Osteocyte (in vitro differentiated cells): ENCODE measurements at regions not wholly inside any gene's neighbourhood (a gene's known extent, or its start where the extent isn't known, plus 50 kb on each side); places are given as distances from the start of the nearest gene placed in this dataset.

Experiments
- DNase-seq: peaks from one replicate; pipeline ENCODE4 v3.0.0; 2021; ENCODE audit warnings: mixed read lengths; ENCODE audit not compliant: unreplicated experiment; ENCODE audit errors: extremely low spot score
- H3K27ac Mint-ChIP-seq: one replicate; pipeline ENCODE4 v1.8.0; 2021; ENCODE audit warnings: mild to moderate bottlenecking, mixed read lengths; ENCODE audit not compliant: unreplicated experiment
- H3K27me3 Mint-ChIP-seq: one replicate; pipeline ENCODE4 v1.8.0; 2021; ENCODE audit warnings: mixed read lengths; ENCODE audit not compliant: unreplicated experiment
- H3K36me3 Mint-ChIP-seq: one replicate; pipeline ENCODE4 v1.8.0; 2021; ENCODE audit warnings: mixed read lengths; ENCODE audit not compliant: unreplicated experiment
- H3K4me1 Mint-ChIP-seq: one replicate; pipeline ENCODE4 v1.8.0; 2021; ENCODE audit warnings: mixed read lengths; ENCODE audit not compliant: unreplicated experiment
- H3K4me3 Mint-ChIP-seq: one replicate; pipeline ENCODE4 v1.8.0; 2021; ENCODE audit warnings: mild to moderate bottlenecking, moderate library complexity, mixed read lengths; ENCODE audit not compliant: unreplicated experiment
- H3K9me3 Mint-ChIP-seq: one replicate; pipeline ENCODE4 v1.8.0; 2021; ENCODE audit warnings: mixed read lengths; ENCODE audit not compliant: unreplicated experiment
- TF ChIP-seq, protein P1 (sequence below): fragments of 200-600 bp; sonication (generic); IDR thresholded peaks from 2 replicates; pipeline ENCODE4 v1.5.0; 2021; ENCODE audit warnings: antibody characterized with exemption, mild to moderate bottlenecking, moderate library complexity

DNA sequence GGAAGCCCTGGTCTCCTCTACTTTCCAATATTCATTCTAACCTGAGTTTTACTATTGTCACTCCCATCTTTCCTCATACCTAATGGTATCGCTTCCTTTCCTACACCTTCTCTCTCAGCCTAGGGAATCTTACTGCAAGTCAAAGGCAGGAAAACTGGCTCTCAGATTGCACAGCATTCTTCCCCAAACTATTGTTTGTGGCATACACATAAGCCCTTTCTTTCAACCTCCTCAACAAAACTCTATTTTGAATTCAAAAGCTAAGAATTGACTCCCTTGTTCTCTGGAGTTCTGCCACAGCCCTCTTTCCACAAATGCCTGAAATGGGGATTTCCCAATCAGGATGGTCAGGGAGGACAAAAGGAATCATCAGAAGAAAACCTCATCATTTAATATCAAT is 181.5 kb downstream of the FAM76B start:
- no peak overlapping the region for H3K27ac Mint-ChIP-seq
- TF ChIP-seq, protein P1, sequence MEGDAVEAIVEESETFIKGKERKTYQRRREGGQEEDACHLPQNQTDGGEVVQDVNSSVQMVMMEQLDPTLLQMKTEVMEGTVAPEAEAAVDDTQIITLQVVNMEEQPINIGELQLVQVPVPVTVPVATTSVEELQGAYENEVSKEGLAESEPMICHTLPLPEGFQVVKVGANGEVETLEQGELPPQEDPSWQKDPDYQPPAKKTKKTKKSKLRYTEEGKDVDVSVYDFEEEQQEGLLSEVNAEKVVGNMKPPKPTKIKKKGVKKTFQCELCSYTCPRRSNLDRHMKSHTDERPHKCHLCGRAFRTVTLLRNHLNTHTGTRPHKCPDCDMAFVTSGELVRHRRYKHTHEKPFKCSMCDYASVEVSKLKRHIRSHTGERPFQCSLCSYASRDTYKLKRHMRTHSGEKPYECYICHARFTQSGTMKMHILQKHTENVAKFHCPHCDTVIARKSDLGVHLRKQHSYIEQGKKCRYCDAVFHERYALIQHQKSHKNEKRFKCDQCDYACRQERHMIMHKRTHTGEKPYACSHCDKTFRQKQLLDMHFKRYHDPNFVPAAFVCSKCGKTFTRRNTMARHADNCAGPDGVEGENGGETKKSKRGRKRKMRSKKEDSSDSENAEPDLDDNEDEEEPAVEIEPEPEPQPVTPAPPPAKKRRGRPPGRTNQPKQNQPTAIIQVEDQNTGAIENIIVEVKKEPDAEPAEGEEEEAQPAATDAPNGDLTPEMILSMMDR = no peak
- no peak for DNase-seq
- peaks cover 8% of the 10 kb centered on the region for H3K27me3 Mint-ChIP-seq
- no peak overlapping the region for H3K4me3 Mint-ChIP-seq
- H3K4me1 Mint-ChIP-seq = no peaks in the 10 kb centered on the region
- H3K9me3 Mint-ChIP-seq = no peaks in the 10 kb centered on the region
- H3K36me3 Mint-ChIP-seq = no peaks in the 10 kb centered on the region

DNA sequence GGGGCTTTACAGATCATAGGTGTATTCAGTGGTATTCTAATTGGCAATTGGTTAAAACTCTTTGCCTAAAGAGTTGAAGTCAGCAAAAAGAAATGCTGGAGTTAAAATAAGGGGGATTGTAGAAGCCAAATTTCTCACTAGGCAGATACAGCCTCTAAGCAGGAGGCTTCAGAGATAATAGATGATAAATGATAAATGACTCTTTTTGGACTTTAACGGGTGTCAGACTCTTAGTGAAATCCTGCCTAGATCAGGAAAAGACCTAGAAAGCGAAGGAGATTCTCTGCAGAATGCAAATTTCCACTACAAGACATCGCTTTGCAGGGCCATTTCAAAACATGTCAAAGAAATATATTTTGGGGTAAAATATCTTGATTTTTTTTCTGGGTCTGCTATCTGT is 182.8 kb downstream of the FAM76B start:
- no peaks in the 10 kb centered on the region for H3K36me3 Mint-ChIP-seq
- H3K4me1 Mint-ChIP-seq = no peaks in the 10 kb centered on the region
- no peak for DNase-seq
- no peak overlapping the region for H3K4me3 Mint-ChIP-seq
- H3K27me3 Mint-ChIP-seq = peaks cover 13% of the 10 kb centered on the region
- no peak overlapping the region for H3K27ac Mint-ChIP-seq
- H3K9me3 Mint-ChIP-seq = no peaks in the 10 kb centered on the region
- TF ChIP-seq, protein P1 = no peak

DNA sequence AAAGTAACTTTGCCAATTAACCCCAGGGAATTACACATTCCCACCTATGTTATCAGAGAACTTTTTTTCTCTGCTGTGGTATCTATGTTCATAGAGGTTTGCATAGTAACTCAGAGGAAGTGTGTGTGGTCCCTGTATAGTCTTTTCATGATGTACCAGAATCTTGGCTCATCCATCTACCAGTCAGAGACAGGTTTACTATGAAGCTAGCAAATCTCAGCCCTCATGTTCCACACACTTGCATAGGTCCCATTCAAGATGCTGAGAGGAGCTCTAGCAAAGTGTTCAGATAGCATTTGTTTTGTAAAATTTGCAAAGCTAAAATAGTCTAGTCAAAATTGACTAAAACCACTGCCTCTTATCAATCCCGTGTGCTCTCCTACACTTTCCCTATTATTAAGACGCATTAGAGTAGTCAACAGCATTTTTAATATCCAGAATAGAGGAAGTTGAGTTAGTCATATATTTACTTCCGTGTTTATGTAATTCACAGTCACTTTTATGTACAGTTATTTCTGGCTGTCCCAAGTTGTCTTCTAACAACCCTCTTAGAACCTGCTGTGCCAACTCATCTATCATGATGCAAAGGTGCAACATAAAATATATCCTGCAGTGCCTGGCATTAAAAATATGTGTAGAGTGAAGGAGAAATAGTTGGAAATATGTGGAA is 184.2 kb downstream of the FAM76B start:
- Mint-ChIP-seq H3K4me3 (no peak overlapping the region), H3K27me3 (peaks cover 13% of the 10 kb centered on the region), H3K4me1 (no peaks in the 10 kb centered on the region), H3K9me3 (no peaks in the 10 kb centered on the region), H3K36me3 (no peaks in the 10 kb centered on the region), H3K27ac (no peak overlapping the region)
- no peak for DNase-seq
- TF ChIP-seq, protein P1 = no peak

DNA sequence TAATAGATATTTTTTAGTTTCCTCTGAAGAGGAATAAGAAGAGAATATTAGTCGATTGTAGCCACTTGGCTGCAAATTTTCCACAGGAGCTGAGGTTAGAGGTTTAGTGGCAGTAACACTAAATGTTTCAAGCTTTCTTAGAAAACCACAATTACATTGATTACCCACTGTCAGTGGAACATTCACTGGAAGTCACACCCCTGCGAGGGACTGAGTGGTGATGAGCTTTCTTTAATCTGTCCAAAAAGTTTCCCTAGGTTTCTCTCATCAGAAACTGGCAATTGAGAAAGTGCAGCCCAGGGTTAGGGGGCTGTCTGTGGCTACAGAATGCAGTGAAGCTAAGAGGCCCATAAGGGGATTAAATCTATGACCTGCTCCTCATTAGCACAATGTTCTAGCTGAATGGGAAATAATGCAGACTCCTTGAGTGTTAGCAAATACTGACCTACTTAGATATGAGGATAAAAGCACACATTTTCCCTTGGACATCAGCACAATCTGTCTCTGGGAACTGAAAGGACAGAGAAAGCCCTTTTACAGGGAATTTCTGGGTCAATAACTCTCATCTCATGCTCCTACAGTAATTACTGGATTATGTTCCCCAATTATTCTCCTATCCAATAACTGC is 189.5 kb downstream of the FAM76B start:
- H3K27ac Mint-ChIP-seq = no peak overlapping the region
- H3K4me3 Mint-ChIP-seq = no peak overlapping the region
- peaks cover 5% of the 10 kb centered on the region for H3K27me3 Mint-ChIP-seq
- peaks cover 28% of the 10 kb centered on the region for H3K4me1 Mint-ChIP-seq
- H3K9me3 Mint-ChIP-seq = no peaks in the 10 kb centered on the region
- TF ChIP-seq, protein P1 = no peak
- no peak for DNase-seq
- no peaks in the 10 kb centered on the region for H3K36me3 Mint-ChIP-seq

DNA sequence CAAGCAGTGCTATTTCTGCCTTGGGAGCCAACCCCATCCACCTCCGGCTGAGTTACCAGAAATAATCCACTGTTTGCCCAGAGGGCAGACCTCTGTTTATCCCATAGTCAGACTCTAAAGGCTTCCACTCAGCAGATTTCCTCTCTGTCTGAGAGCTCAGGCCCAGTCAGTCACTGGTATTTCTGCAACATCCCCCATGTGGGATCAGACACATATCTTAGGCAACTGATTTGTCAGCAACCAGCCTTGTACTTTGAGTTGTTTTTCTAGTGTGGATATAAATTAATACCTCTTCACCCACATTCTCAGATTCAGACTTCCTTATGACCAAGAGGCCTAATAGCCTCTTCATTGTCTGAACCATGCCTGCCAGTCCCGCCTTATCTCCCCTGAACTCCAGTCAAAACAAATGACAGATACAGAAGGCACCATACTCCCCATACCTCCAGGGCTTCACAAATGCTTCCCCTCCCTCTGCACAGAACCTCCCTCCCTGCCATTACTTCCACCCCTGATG is 193.6 kb downstream of the FAM76B start:
- Mint-ChIP-seq H3K4me1 (peaks cover 45% of the 10 kb centered on the region), H3K36me3 (no peaks in the 10 kb centered on the region), H3K9me3 (no peaks in the 10 kb centered on the region), H3K4me3 (no peak overlapping the region), H3K27ac (peak overlapping the region; percentile 89), H3K27me3 (no peaks in the 10 kb centered on the region)
- TF ChIP-seq, protein P1 = no peak
- no peak for DNase-seq
